Stimulated activated CD4-positive, alpha-beta T cell treated with anti-CD3 and anti-CD28 coated beads, Interleukin-1b, Interleukin-23, amount 100 ng/mL, for 1 hour (primary cell): ENCODE measurements at regions not wholly inside any gene's neighbourhood (a gene's known extent, or its start where the extent isn't known, plus 50 kb on each side); places are given as distances from the start of the nearest gene placed in this dataset.
"Not testable (repeated sequence)": the region's sequence is repeated elsewhere in the genome, so short reads cannot be mapped to it uniquely, and the experiment has no call there.

Experiments used
- DNase-seq, 2 donors: peaks; one replicate each; pipeline ENCODE4 v3.0.0-alpha.2; 2020; ENCODE audit warnings: low read depth in 2 of 2

DNA sequence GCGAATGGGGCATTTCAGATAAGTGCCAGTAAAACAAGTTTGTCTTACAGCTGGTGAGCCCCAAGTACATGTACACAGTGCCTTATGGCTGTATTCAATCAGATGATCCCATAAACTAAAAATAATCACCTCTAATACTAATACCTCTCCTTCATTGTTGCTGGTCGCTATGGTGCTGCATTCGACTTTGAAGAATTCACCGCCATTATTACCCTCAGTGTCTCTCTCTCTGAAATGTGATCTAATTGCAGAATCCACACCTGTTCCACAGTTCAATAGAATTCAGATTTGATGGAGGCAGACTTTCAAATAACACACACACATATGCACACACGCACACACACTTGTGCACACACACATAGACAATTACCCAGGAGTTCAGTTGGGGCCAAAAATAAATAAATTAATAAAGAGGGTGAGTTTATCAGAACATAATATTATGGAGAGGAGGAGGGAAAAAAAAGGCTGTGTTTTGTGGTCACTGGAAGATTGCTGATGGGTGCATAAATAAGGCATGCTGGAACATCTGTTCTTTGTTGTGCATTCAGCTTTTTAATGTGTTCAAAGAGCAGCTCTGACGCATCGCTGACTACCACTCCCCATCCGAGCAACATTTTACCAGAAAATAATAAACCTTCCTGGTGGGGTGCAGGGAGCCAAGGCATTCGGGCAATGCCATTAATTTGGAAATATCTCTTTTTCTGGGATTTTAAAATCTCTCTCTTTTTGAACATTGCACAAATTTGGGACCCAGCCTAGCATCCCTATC is 235.7 kb downstream of the SATB1 start:
- DNase-seq: no peak

GRCh38 chr3:18188491-18188890 is 236.6 kb downstream of the SATB1 start:
- no peak for DNase-seq

GRCh38 chr3:18185624-18186023 is 239.5 kb downstream of the SATB1 start:
- DNase-seq: no peak

- DNase-seq: not testable (repeated sequence)
These were observed 242.2 kb downstream of the SATB1 start for GRCh38 chr3:18182923-18183322.

DNA sequence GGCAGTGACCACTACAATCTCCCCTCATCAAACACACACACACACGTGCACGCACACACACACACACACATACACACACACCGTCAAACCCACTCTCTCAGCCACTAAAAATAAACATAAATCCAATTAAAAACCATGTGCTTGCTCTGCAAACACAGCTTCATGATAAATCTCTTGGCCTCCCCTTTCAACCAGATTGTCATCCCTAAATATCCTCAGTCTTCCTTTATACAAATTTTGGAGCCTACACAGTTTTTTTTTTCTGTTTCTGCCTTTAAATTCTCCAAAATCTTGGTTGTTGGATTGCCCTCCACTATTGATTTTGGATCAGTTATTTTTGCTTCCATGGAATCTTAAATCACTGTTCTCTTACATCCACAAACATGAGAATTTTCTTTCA is 245.6 kb downstream of the SATB1 start:
- DNase-seq: no peak

GRCh38 chr3:18177271-18177670 is 247.9 kb downstream of the SATB1 start:
- DNase-seq: no peak

- DNase-seq: not testable (repeated sequence)
These were observed 251.2 kb downstream of the SATB1 start for GRCh38 chr3:18173891-18174290.

- no peak for DNase-seq
These were observed 265.5 kb downstream of the SATB1 start for GRCh38 chr3:18159681-18160080.

- DNase-seq: no peak
These were observed 271.5 kb downstream of the SATB1 start for GRCh38 chr3:18153571-18154173.

DNA sequence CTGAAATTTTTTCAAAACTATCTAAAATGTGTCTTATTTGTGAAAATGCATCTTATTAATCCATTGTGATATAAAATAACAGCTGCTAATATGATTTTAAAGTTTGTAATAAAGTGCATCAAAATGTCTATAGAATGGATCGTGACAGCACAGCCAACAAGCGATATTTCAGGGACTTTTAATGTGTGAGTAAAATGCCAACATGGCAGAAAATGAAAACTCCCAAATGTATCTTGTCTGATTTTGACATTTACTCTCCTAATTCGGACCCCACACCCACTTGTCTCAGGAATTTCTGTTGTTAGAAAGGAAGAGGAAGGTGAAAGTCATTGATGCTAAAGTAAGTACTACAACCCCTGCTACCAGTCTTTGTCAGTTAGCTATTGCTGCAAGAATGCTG is 273.9 kb downstream of the SATB1 start:
- no peak for DNase-seq

DNA sequence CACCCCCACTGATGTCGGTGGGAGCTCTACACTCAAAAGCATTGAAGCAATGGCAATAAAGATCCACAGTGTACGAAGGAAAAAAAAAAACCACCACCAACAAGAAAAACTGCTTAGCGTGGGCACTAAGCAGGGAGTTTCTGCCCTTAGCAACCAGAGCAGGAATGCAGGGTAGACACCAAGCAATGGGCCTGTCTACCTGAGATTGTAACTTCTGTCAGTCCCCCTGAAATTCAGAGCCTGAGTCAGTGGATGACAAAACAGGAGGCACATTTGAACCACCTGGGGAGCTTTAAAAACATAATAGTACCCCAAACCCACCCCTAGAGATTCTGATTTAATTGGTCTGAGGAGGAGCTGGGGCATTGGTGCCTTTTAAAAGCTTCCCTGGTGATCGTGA is 275.2 kb downstream of the SATB1 start:
- DNase-seq: no peak

DNA sequence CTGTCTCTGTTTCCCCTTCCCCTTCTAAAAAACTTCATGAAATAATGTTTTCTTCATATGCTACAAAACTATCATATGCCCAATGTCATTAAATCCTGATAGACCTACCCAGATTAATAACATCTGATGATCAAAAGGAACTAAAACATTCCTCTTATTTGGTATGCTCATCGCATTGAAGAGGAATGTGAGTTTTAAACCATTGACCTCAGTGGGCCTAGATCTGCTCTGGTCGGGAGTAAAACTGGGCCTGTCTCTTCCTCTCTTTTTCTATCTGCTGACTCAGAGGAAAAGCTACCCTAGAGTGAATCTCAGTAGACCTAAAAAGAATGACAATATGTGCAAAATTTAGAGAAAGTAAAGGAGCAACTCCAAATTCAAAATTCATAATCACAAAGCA is 275.8 kb downstream of the SATB1 start:
- DNase-seq: no peak

GRCh38 chr3:18144571-18144970 is 280.6 kb downstream of the SATB1 start:
- no peak for DNase-seq

GRCh38 chr3:18143258-18143780 is 281.8 kb downstream of the SATB1 start:
- DNase-seq: no peak

DNA sequence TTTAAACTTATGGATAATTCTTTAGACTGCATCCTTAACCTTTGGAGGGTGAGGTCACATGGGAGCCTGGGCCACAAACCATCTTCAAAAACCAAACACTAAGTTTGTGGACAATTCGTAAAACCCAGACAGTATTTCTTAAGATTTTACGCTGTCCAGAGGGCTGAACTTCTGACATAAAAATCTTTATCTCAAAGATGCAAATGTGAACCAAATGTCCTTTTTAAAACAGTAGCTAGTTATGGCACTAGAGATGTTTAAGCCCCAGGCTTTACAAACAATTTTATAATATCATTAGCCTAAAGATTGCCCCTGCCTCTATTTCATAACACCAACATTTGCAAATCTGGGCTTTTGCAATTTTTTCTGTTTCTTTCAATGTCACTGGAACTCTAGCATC is 287.2 kb downstream of the SATB1 start:
- no peak for DNase-seq

DNA sequence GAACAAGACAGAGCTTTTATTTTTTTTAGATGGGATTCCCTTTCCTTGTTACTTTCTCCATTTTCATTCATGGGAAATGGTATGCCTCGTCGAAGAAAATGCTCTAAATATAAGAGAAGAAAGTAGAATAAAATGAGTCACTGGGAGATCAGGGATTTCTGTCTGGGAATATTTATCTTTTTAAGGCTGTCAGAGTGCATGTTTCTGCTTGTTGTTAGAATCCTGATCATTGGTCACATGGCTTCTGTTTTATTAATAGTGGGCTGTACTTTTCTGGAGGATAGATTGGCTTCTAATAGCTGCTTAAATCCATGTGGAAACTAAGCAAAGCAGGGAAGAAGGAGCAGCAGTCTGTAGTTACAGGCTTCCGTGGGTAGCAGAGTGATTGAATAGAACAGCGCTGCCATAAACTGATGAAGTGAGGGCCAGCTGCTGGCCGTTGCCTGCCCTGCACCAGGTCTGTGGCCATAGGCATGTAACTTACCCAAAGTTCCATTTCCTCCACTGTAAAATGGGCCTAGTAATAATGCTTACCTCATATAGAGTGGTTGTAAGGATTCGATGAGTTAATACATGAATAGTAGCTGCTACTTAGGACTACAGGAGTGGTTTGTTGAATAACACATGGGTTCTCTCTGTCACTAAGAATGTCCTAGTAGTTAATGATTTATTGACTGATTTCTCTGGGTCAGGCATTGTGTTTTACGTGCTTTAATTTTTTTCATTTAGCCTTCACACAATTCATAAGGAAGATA is 289.9 kb downstream of the SATB1 start:
- DNase-seq: no peak

DNA sequence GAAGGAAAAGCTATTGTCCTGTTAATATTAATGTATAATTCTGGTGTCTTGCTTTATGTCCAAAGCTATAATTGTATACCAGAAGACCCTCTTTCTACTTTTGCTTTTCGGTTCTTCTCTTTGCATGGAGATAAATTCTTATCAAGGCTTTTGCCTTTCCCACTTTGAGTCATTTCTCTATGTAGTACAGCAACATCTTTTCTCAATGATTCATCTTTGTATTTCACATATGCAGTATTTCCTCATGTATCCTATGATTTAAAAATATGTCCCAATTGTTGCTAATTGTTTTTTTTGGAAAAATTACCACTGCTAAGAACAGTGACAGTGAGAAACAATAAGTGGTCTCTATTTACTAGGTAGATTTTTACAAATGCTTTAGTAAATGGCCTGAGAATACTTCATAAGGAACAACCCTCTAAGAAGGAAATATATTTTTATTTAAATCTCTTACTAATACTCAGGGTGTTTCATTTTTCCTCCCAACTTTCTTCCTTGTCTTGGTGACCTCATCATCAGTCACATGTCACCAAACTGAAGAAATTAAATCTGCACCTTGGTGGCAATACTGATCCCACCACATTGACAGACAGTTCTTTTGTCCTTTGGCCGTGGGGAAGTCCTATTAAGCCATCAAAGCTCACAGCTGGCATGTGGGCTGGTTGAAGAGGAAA is 290.6 kb downstream of the SATB1 start:
- no peak for DNase-seq

DNA sequence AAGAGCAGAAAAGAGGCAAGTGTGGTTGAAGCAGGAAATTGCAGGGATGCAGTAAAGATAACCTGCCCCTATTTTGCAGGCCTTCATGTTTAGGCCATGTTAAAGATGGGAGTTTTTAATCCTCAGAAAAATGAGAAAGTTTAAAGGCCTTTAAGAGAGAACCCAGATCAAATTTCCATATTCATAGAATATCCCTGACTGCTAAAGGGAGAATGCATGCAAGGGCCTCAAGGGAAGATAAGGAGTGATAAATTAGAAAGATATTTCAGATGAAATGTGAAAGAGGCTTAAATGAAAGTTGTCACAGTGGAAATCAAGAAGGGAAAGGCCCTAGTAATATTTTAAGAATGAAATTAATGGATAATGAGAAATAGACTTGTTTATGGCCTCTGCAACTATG is 292.1 kb downstream of the SATB1 start:
- no peak for DNase-seq

DNA sequence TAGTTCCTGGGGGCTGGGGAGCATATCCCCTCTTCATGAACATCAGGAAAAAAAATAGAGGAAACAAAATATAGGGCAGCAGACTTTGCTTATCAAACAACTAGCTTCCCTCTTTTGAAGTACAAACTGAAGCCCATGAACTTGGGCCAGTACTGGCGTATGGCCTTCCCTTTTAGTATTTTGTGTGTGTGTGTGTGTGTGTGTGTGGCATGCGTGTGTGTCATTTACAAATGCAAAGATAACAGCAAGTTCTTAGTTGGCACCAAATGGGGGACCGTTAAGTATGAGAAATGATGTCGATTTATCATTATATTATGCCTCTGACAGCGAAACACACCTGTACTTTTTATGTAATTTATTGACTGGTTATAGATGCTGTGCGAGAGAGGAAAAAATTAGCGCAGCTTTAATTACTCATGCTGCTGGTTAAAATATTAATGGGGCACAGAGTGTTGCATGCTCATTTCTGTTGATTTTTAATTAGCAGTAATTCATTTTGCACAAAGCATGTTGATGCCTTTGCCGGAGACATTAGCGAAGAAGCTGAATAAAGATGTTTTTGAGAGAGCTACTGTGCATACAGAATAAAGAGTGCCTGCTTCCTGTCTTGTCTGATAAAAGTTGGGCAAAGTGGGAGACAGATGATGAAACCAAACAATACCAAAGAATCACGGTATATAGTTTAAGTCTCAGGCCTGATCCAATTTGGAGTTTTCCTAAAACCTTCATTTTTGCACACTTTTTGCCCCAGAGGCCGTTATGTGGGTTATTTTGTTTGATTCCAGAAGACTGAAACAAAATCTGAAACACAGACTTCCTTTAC is 297.1 kb downstream of the SATB1 start:
- DNase-seq: no peak

DNA sequence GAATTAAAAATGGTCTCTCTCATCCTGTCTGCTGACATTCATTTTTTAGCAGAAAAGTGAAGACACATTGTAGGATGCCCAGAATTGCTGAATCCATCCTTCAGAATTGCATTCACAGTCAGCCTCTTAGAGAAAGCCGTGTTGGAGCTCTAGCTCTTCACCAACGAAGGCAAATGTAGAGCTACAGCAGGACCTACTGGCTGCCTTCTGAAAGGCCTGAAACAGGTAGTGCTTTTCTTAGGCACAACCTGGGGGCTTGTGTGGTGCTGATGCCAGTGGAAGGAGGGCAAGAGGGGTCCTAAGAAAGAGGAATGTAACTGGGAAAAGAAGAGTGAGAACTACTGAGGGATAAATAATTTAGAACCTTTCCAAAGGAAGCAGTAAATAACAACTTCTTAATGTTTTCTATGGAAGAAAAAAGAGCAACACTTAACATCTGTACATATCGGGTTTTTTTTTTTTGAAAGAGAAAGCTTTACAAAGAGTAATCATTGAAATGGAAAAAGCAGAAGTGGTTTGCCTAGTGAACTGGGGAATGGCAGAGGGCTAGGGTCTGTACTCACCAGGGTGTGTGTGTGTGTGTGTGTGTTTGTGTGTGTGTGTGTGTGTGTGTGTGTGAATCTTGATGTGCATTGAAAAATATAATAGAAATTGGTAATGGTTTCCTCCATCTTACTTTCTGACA is 297.8 kb downstream of the SATB1 start:
- DNase-seq: no peak

- DNase-seq: no peak
These were observed 298.4 kb downstream of the SATB1 start for GRCh38 chr3:18126772-18127171.
